Large intestine (tissue), 3 donors: ENCODE measurements at regions not wholly inside any gene's neighbourhood (a gene's known extent, or its start where the extent isn't known, plus 50 kb on each side); places are given as distances from the start of the nearest gene placed in this dataset.

Source experiments
- DNase-seq, 2 donors: peaks; one replicate each; pipeline versions ENCODE4 v3.0.0 to v3.0.0-alpha.2; 2013
- H3K27ac ChIP-seq: one replicate; pipeline ENCODE4 v1.5.1; 2013; ENCODE audit warnings: low read length
- H3K27me3 ChIP-seq: 2 replicates; pipeline ENCODE4 v1.6.1; 2013; ENCODE audit warnings: low read length; ENCODE audit not compliant: control insufficient read depth, insufficient read depth
- H3K36me3 ChIP-seq: 2 replicates; pipeline ENCODE4 v1.6.1; 2013; ENCODE audit warnings: low read length; ENCODE audit not compliant: control insufficient read depth, insufficient read depth
- H3K4me1 ChIP-seq: one replicate; pipeline ENCODE4 v1.6.1; 2013; ENCODE audit warnings: low read length; ENCODE audit not compliant: control insufficient read depth, insufficient read depth
- H3K4me3 ChIP-seq: one replicate; pipeline ENCODE4 v1.5.1; 2013; ENCODE audit warnings: low read length
- H3K9me3 ChIP-seq: one replicate; pipeline ENCODE4 v1.6.1; 2013; ENCODE audit warnings: mild to moderate bottlenecking, low read depth, low read length, moderate library complexity; ENCODE audit not compliant: control insufficient read depth
- WGBS: methylation state at CpG from one replicate; pipeline ENCODE4 v1.1.5; 2013; ENCODE audit warnings: low lambda C conversion rate; ENCODE audit not compliant: insufficient coverage; 5-methylcytosine and 5-hydroxymethylcytosine counted together

- WGBS, result 100% methylated on average over 1 of the region's 4 CpGs
- Histone ChIP-seq H3K4me3 (no peak overlapping the region), H3K27ac (no peak overlapping the region), H3K4me1 (peaks cover 13% of the 10 kb centered on the region), H3K9me3 (no peaks in the 10 kb centered on the region), H3K36me3 (no peaks in the 10 kb centered on the region), H3K27me3 (no peaks in the 10 kb centered on the region)
- DNase-seq, result no peak
These were observed 77.8 kb downstream of the VCPKMT start for GRCh38 chr14:50038398-50039119.

- DNase-seq, result no peak
These were observed 77.3 kb downstream of the VCPKMT start for GRCh38 chr14:50039120-50039517.

GRCh38 chr14:50039734-50040400 is 76.5 kb downstream of the VCPKMT start:
- H3K4me1 ChIP-seq, result peaks cover 26% of the 10 kb centered on the region
- H3K4me3 ChIP-seq, result no peak overlapping the region
- no peaks in the 10 kb centered on the region for H3K9me3 ChIP-seq
- H3K36me3 ChIP-seq, result no peaks in the 10 kb centered on the region
- no peak overlapping the region for H3K27ac ChIP-seq
- H3K27me3 ChIP-seq, result no peaks in the 10 kb centered on the region
- WGBS, result no CpG with 5 or more reads among the region's 9 CpGs
- DNase-seq, result no peak

More at GRCh38 chr14:50039120-50039517, 77.3 kb downstream of the VCPKMT start:
- H3K27ac ChIP-seq, result no peak overlapping the region
- H3K4me3 ChIP-seq, result no peak overlapping the region
- H3K27me3 ChIP-seq, result no peaks in the 10 kb centered on the region
- H3K4me1 ChIP-seq, result peaks cover 19% of the 10 kb centered on the region
- WGBS, result 100% methylated on average over 1 of the region's 4 CpGs
- H3K36me3 ChIP-seq, result no peaks in the 10 kb centered on the region
- no peaks in the 10 kb centered on the region for H3K9me3 ChIP-seq

GRCh38 chr14:50040401-50040775 is 76.0 kb downstream of the VCPKMT start:
- WGBS, result 20% methylated on average over 1 of the region's 4 CpGs
- H3K9me3 ChIP-seq, result no peaks in the 10 kb centered on the region
- H3K27me3 ChIP-seq, result no peaks in the 10 kb centered on the region
- H3K27ac ChIP-seq, result peak overlapping the region; percentile 2
- DNase-seq, result peak; percentile 49 to 68
- no peaks in the 10 kb centered on the region for H3K36me3 ChIP-seq
- H3K4me3 ChIP-seq, result no peak overlapping the region
- H3K4me1 ChIP-seq, result peaks cover 31% of the 10 kb centered on the region

- WGBS, result no CpG with 5 or more reads among the region's 7 CpGs
- no peak for DNase-seq
- Histone ChIP-seq H3K9me3 (peaks cover 2% of the 10 kb centered on the region), H3K4me1 (peaks cover 35% of the 10 kb centered on the region), H3K27me3 (no peaks in the 10 kb centered on the region), H3K4me3 (no peak overlapping the region), H3K36me3 (no peaks in the 10 kb centered on the region), H3K27ac (peak overlapping the region; percentile 2)
These were observed 75.4 kb downstream of the VCPKMT start for GRCh38 chr14:50040895-50041465.

- H3K36me3 ChIP-seq, result no peaks in the 10 kb centered on the region
- peaks cover 40% of the 10 kb centered on the region for H3K4me1 ChIP-seq
- no peak overlapping the region for H3K4me3 ChIP-seq
- no CpG with 5 or more reads among the region's 3 CpGs for WGBS
- no peaks in the 10 kb centered on the region for H3K27me3 ChIP-seq
- no peak for DNase-seq
- H3K27ac ChIP-seq, result no peak overlapping the region
- peaks cover 4% of the 10 kb centered on the region for H3K9me3 ChIP-seq
These were observed 74.4 kb downstream of the VCPKMT start for GRCh38 chr14:50041980-50042379.

GRCh38 chr14:50044042-50044651 is 72.2 kb downstream of the VCPKMT start:
- peaks cover 4% of the 10 kb centered on the region for H3K9me3 ChIP-seq
- no peak for DNase-seq
- WGBS, result 88% methylated on average over 1 of the region's 4 CpGs
- peak overlapping the region; percentile 72 for H3K27ac ChIP-seq
- no peaks in the 10 kb centered on the region for H3K27me3 ChIP-seq
- H3K4me1 ChIP-seq, result peaks cover 49% of the 10 kb centered on the region
- no peak overlapping the region for H3K4me3 ChIP-seq
- no peaks in the 10 kb centered on the region for H3K36me3 ChIP-seq

GRCh38 chr14:50045039-50045711 is 71.2 kb downstream of the VCPKMT start:
- H3K36me3 ChIP-seq, result no peaks in the 10 kb centered on the region
- H3K27me3 ChIP-seq, result no peaks in the 10 kb centered on the region
- peak overlapping the region; percentile 72 for H3K27ac ChIP-seq
- H3K4me1 ChIP-seq, result peaks cover 46% of the 10 kb centered on the region
- no peak overlapping the region for H3K4me3 ChIP-seq
- WGBS, result no CpG with 5 or more reads among the region's 8 CpGs
- H3K9me3 ChIP-seq, result peaks cover 6% of the 10 kb centered on the region
- DNase-seq, result peak; percentile 88 to 95

GRCh38 chr14:50045837-50046236 is 70.5 kb downstream of the VCPKMT start:
- Histone ChIP-seq H3K9me3 (peaks cover 7% of the 10 kb centered on the region), H3K36me3 (no peaks in the 10 kb centered on the region), H3K27me3 (no peaks in the 10 kb centered on the region), H3K4me3 (no peak overlapping the region), H3K4me1 (peaks cover 40% of the 10 kb centered on the region), H3K27ac (peak overlapping the region; percentile 72)
- no peak for DNase-seq
- no CpG with 5 or more reads among the region's 2 CpGs for WGBS

- DNase-seq, result peak; percentile 87 to 95
- peaks cover 7% of the 10 kb centered on the region for H3K9me3 ChIP-seq
- peaks cover 39% of the 10 kb centered on the region for H3K4me1 ChIP-seq
- no peak overlapping the region for H3K4me3 ChIP-seq
- H3K27me3 ChIP-seq, result no peaks in the 10 kb centered on the region
- peak overlapping the region; percentile 81 for H3K27ac ChIP-seq
- no peaks in the 10 kb centered on the region for H3K36me3 ChIP-seq
These were observed 69.1 kb downstream of the VCPKMT start for GRCh38 chr14:50047274-50047676.
